ENCODE measurements at regions not wholly inside any gene's neighbourhood (a gene's known extent, or its start where the extent isn't known, plus 50 kb on each side); places are given as distances from the start of the nearest gene placed in this dataset.

GRCh38 chr5:62041156-62041756 is 264.8 kb upstream of the KIF2A start:
- Histone ChIP-seq H3K27ac (no peak overlapping the region), H3K4me1 (no peaks in the 10 kb centered on the region), H3K27me3 (ENCODE audit: low read depth) (no peaks in the 10 kb centered on the region), H3K9me3 (peaks cover 2% of the 10 kb centered on the region), H3K36me3 (no peaks in the 10 kb centered on the region), H3K4me3 (no peak overlapping the region)
- TF ChIP-seq, protein P1, sequence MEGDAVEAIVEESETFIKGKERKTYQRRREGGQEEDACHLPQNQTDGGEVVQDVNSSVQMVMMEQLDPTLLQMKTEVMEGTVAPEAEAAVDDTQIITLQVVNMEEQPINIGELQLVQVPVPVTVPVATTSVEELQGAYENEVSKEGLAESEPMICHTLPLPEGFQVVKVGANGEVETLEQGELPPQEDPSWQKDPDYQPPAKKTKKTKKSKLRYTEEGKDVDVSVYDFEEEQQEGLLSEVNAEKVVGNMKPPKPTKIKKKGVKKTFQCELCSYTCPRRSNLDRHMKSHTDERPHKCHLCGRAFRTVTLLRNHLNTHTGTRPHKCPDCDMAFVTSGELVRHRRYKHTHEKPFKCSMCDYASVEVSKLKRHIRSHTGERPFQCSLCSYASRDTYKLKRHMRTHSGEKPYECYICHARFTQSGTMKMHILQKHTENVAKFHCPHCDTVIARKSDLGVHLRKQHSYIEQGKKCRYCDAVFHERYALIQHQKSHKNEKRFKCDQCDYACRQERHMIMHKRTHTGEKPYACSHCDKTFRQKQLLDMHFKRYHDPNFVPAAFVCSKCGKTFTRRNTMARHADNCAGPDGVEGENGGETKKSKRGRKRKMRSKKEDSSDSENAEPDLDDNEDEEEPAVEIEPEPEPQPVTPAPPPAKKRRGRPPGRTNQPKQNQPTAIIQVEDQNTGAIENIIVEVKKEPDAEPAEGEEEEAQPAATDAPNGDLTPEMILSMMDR (IDR thresholded peaks at IDR 0.05) = no peak
- ATAC-seq (no peak), DNase-seq (no peak)
- intact Hi-C loops (cut with DNase I) = no loop called here

GRCh38 chr5:62042007-62042406 is 264.0 kb upstream of the KIF2A start:
- intact Hi-C loops (cut with DNase I) = no loop called here
- TF ChIP-seq, protein P1 (IDR thresholded peaks at IDR 0.05) = no peak
- Histone ChIP-seq H3K9me3 (peaks cover 4% of the 10 kb centered on the region), H3K4me3 (no peak overlapping the region), H3K36me3 (no peaks in the 10 kb centered on the region), H3K27ac (no peak overlapping the region), H3K4me1 (no peaks in the 10 kb centered on the region), H3K27me3 (ENCODE audit: low read depth) (no peaks in the 10 kb centered on the region)
- no peak for DNase-seq
- no peak for ATAC-seq

DNA sequence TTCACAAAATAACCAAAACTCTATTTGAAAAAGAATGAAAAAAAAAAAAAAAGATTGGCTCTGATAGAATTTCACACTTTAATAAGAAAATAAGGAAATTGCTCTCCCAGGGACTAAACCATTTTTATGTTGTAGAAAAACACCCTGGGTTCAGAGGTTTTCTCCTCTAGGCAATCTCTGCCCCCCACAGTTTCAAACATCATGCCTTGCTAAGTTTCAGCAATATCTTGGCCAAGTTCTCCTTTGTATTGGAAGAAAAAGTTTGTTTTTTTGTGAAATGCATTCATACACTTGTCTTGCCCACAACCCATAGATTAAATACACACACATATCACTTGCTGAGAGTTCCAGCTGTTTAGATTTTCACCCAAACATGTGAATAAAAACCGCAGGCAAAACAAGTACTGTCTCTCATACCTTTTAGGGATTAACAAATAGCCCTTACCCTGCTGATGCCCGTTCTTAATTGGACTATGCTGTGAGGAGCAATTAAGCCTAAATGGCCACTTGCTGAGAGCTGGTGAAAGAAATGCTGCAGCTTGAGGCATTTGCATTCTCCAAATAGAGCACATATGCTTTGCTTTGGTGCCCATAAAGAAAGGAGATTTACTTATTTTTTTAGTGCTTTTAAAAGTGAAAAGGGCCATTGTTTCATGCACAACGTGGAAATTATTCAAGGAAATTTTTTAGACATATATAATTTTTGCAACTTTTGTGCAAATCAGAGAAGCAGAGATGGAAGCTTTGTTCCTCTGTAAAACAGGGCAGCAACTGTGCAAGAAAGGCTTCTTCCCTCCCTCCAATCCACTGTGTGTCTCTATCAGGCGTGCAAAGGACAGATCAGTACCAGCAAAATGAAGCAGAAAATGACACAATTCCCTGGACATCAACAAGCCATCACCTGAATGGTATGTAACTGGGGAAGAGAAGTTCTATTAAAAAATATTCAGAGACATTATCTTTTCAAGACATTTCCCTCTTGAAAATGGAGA is 262.4 kb upstream of the KIF2A start:
- TF ChIP-seq, protein P1 (IDR thresholded peaks at IDR 0.05) = no peak
- Histone ChIP-seq H3K27me3 (ENCODE audit: low read depth) (no peaks in the 10 kb centered on the region), H3K4me1 (no peaks in the 10 kb centered on the region), H3K36me3 (no peaks in the 10 kb centered on the region), H3K27ac (no peak overlapping the region), H3K9me3 (peaks cover 4% of the 10 kb centered on the region), H3K4me3 (no peak overlapping the region)
- intact Hi-C loops (cut with DNase I) = no loop called here
- DNase-seq (no peak), ATAC-seq (no peak)

- Histone ChIP-seq H3K27ac (no peak overlapping the region), H3K9me3 (peaks cover 4% of the 10 kb centered on the region), H3K36me3 (no peaks in the 10 kb centered on the region), H3K4me3 (no peak overlapping the region), H3K27me3 (ENCODE audit: low read depth) (no peaks in the 10 kb centered on the region), H3K4me1 (no peaks in the 10 kb centered on the region)
- TF ChIP-seq, protein P1 (IDR thresholded peaks at IDR 0.05) = no peak
- ATAC-seq (no peak), DNase-seq (no peak)
- intact Hi-C loops (cut with DNase I) = no loop called here
Measured at GRCh38 chr5:62044989-62045388, 261.0 kb upstream of the KIF2A start.

- peaks cover 4% of the 10 kb centered on the region for H3K9me3 ChIP-seq
- intact Hi-C loops (cut with DNase I) = no loop called here
- H3K27me3 ChIP-seq (ENCODE audit: low read depth) = no peaks in the 10 kb centered on the region
- DNase-seq = no peak
- TF ChIP-seq, protein P1 (IDR thresholded peaks at IDR 0.05) = no peak
- ATAC-seq = no peak
- H3K27ac ChIP-seq = no peak overlapping the region
- no peaks in the 10 kb centered on the region for H3K4me1 ChIP-seq
- no peaks in the 10 kb centered on the region for H3K36me3 ChIP-seq
- H3K4me3 ChIP-seq = no peak overlapping the region
Measured at GRCh38 chr5:62046191-62046590, 259.8 kb upstream of the KIF2A start.

Data from lower lobe of right lung (tissue), 2 donors.